ENCODE measurements at regions not wholly inside any gene's neighbourhood (a gene's known extent, or its start where the extent isn't known, plus 50 kb on each side); places are given as distances from the start of the nearest gene placed in this dataset.
"Not testable (repeated sequence)": the region's sequence is repeated elsewhere in the genome, so short reads cannot be mapped to it uniquely, and the experiment has no call there.

DNA sequence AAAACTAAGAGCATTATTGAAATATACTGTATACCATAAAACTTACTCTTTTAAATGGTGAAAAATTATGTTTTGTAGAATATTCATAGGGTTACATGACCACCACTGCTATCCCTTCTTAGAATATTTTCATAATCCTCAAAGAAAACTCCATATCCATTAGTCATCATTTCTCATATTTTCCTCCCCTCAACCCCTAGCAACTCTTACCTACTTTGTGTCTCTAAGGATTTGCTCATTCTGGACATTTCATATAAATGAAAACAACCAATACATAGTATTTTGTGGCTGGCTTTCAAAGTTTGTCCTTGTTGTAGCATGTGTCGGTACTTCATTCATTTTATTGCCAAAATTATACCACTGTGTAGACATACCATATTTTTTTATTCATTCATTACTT lies 863.8 kb downstream of the KCNA4 start:
- DNase-seq, result no peak

GRCh38 chr11:29142573-29142972 lies 874.3 kb downstream of the KCNA4 start:
- DNase-seq, result not testable (repeated sequence)

DNA sequence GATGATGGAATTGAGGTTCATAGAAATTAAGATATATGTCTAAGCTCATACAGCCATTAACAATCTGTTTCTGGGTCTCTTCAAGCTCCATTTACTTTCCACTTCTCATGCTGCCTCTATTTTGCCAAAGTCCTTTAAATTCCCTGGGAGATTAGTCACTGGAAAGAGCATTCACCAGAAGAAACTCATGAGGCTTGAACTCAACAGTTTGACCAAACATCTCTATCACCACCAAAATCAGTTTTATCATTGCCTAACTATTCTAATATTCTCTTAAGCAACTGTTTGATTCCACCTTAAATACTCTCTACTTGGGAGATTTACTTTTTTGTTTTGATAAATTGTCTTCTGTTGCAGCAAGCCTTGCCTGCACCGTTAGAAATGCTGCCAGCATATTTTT lies 881.3 kb downstream of the KCNA4 start:
- no peak for DNase-seq

DNA sequence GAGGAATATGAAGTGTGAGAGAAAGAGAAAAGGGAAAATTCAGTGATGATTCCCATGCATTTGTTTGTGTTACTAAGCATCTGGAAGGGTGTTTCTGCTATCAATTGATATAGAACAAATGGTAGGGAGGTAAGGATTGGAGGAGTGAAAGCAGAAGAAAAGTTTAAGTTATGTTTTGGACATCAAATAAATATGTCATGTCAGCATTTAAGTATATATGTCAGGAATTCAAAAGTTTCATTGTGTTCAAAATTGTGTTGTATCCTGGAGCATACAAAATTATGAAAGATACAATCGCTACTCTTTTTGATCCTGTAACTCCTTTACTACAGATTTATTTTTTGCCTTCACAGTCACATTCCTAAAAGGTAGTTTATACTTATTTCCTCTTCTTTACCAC lies 885.8 kb downstream of the KCNA4 start:
- DNase-seq, result no peak

GRCh38 chr11:29129844-29130243 lies 887.0 kb downstream of the KCNA4 start:
- no peak for DNase-seq

- DNase-seq, result no peak
Observed at GRCh38 chr11:29127461-29127860, 889.4 kb downstream of the KCNA4 start.

DNA sequence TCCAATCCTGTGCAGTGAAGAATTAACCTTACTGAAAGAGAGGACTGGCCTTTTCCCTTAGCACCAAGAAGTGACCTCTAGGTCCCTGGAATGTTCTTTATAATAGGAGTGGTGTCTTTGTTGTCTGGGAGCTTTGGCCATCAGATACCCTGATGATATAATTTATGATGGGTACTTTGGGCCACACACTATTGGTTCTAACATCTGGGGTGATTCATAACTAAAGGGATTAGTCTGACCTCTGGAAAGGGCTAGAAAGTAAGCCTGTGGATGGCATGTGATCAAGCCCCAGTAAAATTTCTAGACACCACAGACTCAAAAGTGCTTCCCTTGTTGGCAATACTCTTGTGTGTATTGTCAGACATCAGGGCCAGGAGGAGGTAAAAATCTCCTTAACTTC lies 891.2 kb downstream of the KCNA4 start:
- DNase-seq, result no peak

DNA sequence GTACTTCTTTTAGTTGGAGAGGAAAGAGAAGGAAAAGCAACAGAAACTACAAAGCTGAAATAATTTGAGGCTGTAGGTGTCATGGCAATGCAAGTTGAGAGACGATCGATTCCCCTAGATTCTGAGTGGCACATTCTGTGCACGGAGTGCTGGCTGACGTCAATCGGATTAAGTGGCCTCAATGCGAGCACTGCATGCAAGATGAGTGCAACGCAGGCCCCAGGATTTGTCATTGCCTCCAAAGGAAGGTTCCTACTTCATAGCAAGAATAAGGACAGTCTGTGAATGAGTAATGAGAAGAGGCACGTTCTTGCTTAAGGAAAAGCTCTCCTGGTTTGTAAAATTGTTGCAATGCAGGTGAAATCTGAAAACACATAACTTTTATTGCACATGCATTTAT lies 892.4 kb downstream of the KCNA4 start:
- no peak for DNase-seq

DNA sequence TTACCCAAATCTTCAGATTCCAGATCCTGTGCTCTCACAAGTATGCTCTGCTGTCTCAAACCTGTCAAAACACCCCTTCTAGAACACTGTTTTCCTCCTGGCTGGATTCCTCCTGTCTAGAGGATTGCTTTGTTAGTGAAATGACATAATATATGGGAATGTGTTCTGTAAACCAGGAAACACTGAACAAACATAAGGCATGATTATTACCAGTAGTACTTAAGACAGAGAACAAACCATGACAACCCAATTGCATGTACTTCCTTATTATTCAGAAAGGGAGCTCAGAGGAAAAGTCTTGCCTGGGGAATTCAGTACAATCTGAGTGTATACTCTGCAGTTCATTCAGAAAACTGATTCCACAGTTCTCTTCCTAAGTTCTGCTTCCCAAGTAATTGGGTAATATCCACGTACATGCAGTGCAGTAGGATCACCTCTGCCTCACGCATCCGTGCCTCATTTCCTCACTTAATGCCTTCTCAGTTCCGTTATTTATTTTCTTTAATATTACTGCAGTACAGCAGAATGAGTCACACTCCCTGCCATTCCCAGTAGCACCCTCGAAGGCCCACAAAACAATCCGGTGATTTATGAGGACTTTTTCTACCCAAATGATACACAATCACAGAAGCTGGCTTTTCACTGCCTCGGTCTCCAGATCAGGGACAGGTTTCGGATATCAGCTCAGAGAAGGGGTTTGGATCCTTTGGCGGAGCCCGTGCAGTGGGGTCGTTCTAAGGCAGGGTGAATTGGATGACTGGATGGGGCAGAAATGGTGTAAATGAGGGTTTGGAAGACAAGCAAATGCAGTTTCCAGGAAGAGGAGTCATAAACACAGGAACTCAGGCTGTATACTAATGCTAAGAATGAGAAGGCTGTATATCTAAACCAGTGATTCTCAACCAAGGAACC lies 896.9 kb downstream of the KCNA4 start:
- DNase-seq, result no peak

- no peak for DNase-seq
Observed at GRCh38 chr11:29119116-29119515, 897.7 kb downstream of the KCNA4 start.

GRCh38 chr11:29100967-29101366 lies 915.9 kb downstream of the KCNA4 start:
- DNase-seq, result no peak

GRCh38 chr11:29095821-29096220 lies 921.0 kb downstream of the KCNA4 start:
- no peak for DNase-seq

DNA sequence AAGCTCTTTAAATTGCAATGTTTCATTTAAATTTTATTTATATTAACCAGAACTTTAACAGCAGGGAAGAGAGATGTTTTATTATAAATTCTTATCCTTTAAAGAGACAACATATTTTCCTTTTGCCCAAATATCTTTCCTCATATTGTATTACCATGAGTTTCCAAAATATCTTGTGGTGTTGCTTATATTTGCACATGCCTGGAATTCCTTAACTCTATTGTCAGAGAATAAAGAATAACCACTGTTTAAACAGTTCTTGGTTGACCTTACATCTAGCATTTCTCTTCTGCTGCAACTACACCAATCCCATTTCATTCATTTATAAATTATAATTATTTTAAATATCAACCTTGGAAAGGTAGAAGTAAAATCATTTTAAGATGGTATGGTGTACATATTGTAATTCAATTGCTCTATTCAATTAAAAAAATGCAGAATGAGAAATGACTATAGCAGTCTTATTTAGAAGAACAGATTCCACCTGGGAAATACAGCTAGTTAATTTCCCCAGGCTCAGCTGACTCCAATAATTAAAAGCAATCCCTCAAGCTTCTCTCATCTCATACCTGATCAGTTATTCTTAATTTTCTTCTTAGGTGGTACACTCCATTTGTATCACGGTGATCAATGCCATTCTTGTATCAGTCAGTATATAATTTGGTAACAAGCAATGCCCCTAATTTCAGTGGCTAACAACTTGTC lies 923.3 kb downstream of the KCNA4 start:
- DNase-seq, result no peak

GRCh38 chr11:29087200-29087812 lies 929.5 kb downstream of the KCNA4 start:
- DNase-seq, result no peak

DNA sequence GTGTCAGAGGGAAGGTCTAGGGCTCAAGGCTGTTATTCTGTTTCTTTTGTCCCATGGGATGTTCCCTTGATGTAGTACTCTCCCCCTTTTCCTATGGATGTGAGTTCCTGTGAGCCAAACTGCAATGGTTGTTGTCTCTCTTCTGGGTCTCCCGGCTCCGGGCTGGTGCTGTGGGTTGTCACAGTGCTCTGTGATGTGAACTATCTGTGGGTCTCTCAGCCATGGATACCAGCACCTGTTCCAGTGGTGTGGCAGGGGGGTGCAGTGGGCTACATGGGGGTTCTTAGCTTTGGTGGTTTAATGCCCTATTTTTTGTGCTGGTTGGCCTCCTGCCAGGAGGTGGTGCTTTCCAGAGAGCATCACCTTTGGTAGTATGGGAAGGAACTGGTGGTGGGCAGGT lies 941.1 kb downstream of the KCNA4 start:
- DNase-seq, result no peak

GRCh38 chr11:29063630-29064361 lies 953.0 kb downstream of the KCNA4 start:
- no peak for DNase-seq

- no peak for DNase-seq
Observed at GRCh38 chr11:29061452-29061851, 953.3 kb downstream of the METTL15 start.

GRCh38 chr11:29056487-29056886 lies 948.3 kb downstream of the METTL15 start:
- not testable (repeated sequence) for DNase-seq

- no peak for DNase-seq
Observed at GRCh38 chr11:29051935-29052334, 943.7 kb downstream of the METTL15 start.

- DNase-seq, result not testable (repeated sequence)
Observed at GRCh38 chr11:29050962-29051361, 942.8 kb downstream of the METTL15 start.

GRCh38 chr11:29040489-29040888 lies 932.3 kb downstream of the METTL15 start:
- DNase-seq, result no peak

DNA sequence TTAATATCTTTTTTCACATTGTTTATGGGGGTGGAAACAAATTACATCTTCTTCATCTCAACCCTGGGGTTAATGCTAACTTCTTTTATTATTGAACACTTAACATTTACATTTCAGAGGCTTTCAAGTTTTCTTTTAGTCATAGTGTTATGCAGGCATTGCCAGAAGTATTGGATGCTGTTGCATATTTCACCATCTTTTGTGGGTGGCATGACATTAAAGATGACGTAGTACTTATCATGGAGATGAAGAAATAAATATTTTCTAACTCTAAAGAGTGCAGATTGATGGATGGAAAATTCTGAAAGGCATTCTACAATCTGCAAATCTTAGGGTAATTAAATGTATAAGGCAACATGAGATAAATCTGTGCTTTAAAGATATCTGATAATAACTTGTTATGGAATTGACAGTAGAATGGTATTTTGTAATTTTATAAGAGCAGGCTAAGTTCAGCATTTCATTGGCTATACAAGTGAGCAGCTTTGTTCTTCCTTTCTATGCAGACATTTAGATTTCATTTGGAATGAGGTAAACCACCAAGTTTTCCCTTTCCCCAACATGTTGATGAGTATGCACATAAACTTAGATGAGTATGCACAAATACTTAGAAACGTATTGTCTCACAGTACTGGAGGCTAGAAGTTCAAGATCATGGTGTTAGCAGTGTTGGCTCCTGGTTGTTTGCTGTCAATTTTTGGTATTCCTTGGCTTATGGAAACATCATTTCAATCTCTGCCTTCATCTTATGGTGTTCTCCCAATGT lies 924.4 kb downstream of the METTL15 start:
- DNase-seq, result no peak
